ENCODE measurements at regions not wholly inside any gene's neighbourhood (a gene's known extent, or its start where the extent isn't known, plus 50 kb on each side); places are given as distances from the start of the nearest gene placed in this dataset.

DNA sequence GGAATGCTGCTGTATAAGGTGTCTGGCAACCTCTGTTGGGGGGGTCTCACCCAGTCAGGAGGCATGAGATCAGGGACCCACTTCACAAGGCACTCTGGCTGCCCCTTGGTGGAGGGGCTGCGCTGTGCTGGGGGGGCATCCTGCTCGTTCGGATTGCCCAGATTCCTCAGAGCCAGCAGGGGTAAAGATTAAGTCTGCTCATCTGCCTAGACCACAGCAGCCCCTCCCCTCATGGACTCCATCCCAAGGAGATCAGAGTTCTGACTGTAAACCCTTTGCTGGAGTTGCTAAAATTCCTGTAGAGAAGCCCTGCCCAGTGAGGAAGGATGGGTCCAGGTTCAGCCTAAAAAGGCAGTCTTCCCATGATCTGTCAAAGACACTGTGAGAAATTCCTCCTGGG lies 262.0 kb upstream of the C9orf72 start:
- TF ChIP-seq, protein P1, sequence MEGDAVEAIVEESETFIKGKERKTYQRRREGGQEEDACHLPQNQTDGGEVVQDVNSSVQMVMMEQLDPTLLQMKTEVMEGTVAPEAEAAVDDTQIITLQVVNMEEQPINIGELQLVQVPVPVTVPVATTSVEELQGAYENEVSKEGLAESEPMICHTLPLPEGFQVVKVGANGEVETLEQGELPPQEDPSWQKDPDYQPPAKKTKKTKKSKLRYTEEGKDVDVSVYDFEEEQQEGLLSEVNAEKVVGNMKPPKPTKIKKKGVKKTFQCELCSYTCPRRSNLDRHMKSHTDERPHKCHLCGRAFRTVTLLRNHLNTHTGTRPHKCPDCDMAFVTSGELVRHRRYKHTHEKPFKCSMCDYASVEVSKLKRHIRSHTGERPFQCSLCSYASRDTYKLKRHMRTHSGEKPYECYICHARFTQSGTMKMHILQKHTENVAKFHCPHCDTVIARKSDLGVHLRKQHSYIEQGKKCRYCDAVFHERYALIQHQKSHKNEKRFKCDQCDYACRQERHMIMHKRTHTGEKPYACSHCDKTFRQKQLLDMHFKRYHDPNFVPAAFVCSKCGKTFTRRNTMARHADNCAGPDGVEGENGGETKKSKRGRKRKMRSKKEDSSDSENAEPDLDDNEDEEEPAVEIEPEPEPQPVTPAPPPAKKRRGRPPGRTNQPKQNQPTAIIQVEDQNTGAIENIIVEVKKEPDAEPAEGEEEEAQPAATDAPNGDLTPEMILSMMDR (IDR thresholded peaks at IDR 0.05): no peak
- TF ChIP-seq POLR2A (IDR thresholded peaks at IDR 0.05): no peak

Data from thyroid gland (tissue), 4 donors.